Mesenchymal stem cell (in vitro differentiated cells and primary cell): ENCODE measurements at regions not wholly inside any gene's neighbourhood (a gene's known extent, or its start where the extent isn't known, plus 50 kb on each side); places are given as distances from the start of the nearest gene placed in this dataset.
A peak's percentile ranks its signal among the peaks of the same experiment; 100 is the strongest.
"Not testable (repeated sequence)": the region's sequence is repeated elsewhere in the genome, so short reads cannot be mapped to it uniquely, and the experiment has no call there.

Source experiments
- DNase-seq: peaks from one replicate; pipeline ENCODE4 v3.0.0-alpha.2; 2013
- H2AFZ ChIP-seq: one replicate; pipeline ENCODE4 v1.6.1; 2013; ENCODE audit warnings: low read depth, mild to moderate bottlenecking, control low read depth, inconsistent platforms, low read length, moderate library complexity
- H2AK5ac ChIP-seq: 2 replicates; pipeline ENCODE4 v1.6.1; 2013; ENCODE audit warnings: low read length, moderate library complexity, mild to moderate bottlenecking, inconsistent platforms; ENCODE audit not compliant: severe bottlenecking
- H2BK120ac ChIP-seq: one replicate; pipeline ENCODE4 v1.6.1; 2013; ENCODE audit warnings: low read depth, mild to moderate bottlenecking, inconsistent platforms, low read length, moderate library complexity
- H2BK12ac ChIP-seq, 2 experiments: one replicate each; pipeline ENCODE4 v1.6.1; 2013; ENCODE audit warnings: inconsistent platforms in 2 of 2, low read length in 2 of 2, mild to moderate bottlenecking in 2 of 2, moderate library complexity in 2 of 2, control low read depth in 1 of 2
- H2BK15ac ChIP-seq: one replicate; pipeline ENCODE4 v1.6.1; 2013; ENCODE audit warnings: mild to moderate bottlenecking, low read depth, inconsistent platforms; ENCODE audit not compliant: poor library complexity, severe bottlenecking
- H2BK5ac ChIP-seq: 2 replicates; pipeline ENCODE4 v1.6.1; 2013; ENCODE audit warnings: low read depth, mild to moderate bottlenecking, low read length, control low read depth, inconsistent platforms; ENCODE audit not compliant: poor library complexity, severe bottlenecking
- H3K14ac ChIP-seq, 2 experiments: one replicate each; pipeline ENCODE4 v1.6.1; 2013; ENCODE audit warnings: inconsistent platforms in 2 of 2, low read length in 2 of 2, control low read depth in 1 of 2, mild to moderate bottlenecking in 1 of 2, moderate library complexity in 1 of 2
- H3K18ac ChIP-seq, 2 experiments: one replicate each; pipeline ENCODE4 v1.6.1; 2013; ENCODE audit warnings: inconsistent platforms in 2 of 2, low read length in 2 of 2, control low read depth in 1 of 2, low read depth in 1 of 2, mild to moderate bottlenecking in 1 of 2
- H3K23ac ChIP-seq, 2 experiments: one replicate each; pipeline ENCODE4 v1.6.1; 2013; ENCODE audit warnings: inconsistent platforms in 2 of 2, low read length in 2 of 2, mild to moderate bottlenecking in 2 of 2, moderate library complexity in 2 of 2, control low read depth in 1 of 2
- H3K27ac ChIP-seq: 2 replicates; pipeline ENCODE4 v1.5.1; 2013; ENCODE audit warnings: mild to moderate bottlenecking, moderate library complexity, low read length, control low read depth, inconsistent platforms; ENCODE audit not compliant: poor library complexity, severe bottlenecking
- H3K27me3 ChIP-seq, 2 experiments: 2 replicates each; pipeline versions ENCODE4 v1.6.1 to v1.7.0; 2013; ENCODE audit warnings: low read length in 2 of 2, mild to moderate bottlenecking in 2 of 2, moderate library complexity in 2 of 2, control low read depth in 1 of 2, inconsistent platforms in 1 of 2; ENCODE audit not compliant: control insufficient read depth in 1 of 2, insufficient read depth in 1 of 2
- H3K36me3 ChIP-seq, 2 experiments: 2 replicates each; pipeline versions ENCODE4 v1.6.1 to v1.7.0; 2013; ENCODE audit warnings: low read length in 2 of 2, control low read depth in 1 of 2, inconsistent platforms in 1 of 2, low read depth in 1 of 2, mild to moderate bottlenecking in 1 of 2; ENCODE audit not compliant: insufficient read depth in 2 of 2, control insufficient read depth in 1 of 2
- H3K4ac ChIP-seq, 2 experiments: one replicate each; pipeline ENCODE4 v1.6.1; 2013; ENCODE audit warnings: inconsistent platforms in 2 of 2, low read length in 2 of 2, mild to moderate bottlenecking in 2 of 2, moderate library complexity in 2 of 2, control low read depth in 1 of 2, low read depth in 1 of 2
- H3K4me1 ChIP-seq: 2 replicates; pipeline ENCODE4 v1.6.1; 2013; ENCODE audit warnings: low read depth, low read length, control low read depth; ENCODE audit not compliant: control insufficient read depth, insufficient read depth
- H3K4me2 ChIP-seq: 2 replicates; pipeline ENCODE4 v1.6.1; 2013; ENCODE audit warnings: low read length, mild to moderate bottlenecking, inconsistent platforms; ENCODE audit not compliant: poor library complexity, severe bottlenecking
- H3K4me3 ChIP-seq, 2 experiments: 2 replicates each; pipeline versions ENCODE4 v1.5.1 to v1.7.0; 2013; ENCODE audit warnings: low read length in 2 of 2, mild to moderate bottlenecking in 2 of 2, control low read depth in 1 of 2, low read depth in 1 of 2; ENCODE audit not compliant: insufficient read depth in 1 of 2
- H3K79me1 ChIP-seq: replicated peaks from 2 replicates; pipeline ENCODE4 v1.6.1; 2013; ENCODE audit warnings: mild to moderate bottlenecking, control low read depth, low read length, inconsistent platforms; ENCODE audit not compliant: poor library complexity, severe bottlenecking
- H3K9ac ChIP-seq: 2 replicates; pipeline ENCODE4 v1.7.0; 2013; ENCODE audit warnings: mild to moderate bottlenecking, low read length, moderate library complexity
- H3K9me3 ChIP-seq: 2 replicates; pipeline ENCODE4 v1.7.0; 2013; ENCODE audit warnings: mild to moderate bottlenecking, low read length; ENCODE audit not compliant: control insufficient read depth
- H4K8ac ChIP-seq: one replicate; pipeline ENCODE4 v1.6.1; 2013; ENCODE audit warnings: inconsistent platforms, mild to moderate bottlenecking, low read length, moderate library complexity
- H4K91ac ChIP-seq: one replicate; pipeline ENCODE4 v1.6.1; 2013; ENCODE audit warnings: mild to moderate bottlenecking, low read length, inconsistent platforms
- WGBS: methylation state at CpG from one replicate; pipeline ENCODE4 v1.1.7; 2013; ENCODE audit warnings: mixed read lengths; 5-methylcytosine and 5-hydroxymethylcytosine counted together

DNA sequence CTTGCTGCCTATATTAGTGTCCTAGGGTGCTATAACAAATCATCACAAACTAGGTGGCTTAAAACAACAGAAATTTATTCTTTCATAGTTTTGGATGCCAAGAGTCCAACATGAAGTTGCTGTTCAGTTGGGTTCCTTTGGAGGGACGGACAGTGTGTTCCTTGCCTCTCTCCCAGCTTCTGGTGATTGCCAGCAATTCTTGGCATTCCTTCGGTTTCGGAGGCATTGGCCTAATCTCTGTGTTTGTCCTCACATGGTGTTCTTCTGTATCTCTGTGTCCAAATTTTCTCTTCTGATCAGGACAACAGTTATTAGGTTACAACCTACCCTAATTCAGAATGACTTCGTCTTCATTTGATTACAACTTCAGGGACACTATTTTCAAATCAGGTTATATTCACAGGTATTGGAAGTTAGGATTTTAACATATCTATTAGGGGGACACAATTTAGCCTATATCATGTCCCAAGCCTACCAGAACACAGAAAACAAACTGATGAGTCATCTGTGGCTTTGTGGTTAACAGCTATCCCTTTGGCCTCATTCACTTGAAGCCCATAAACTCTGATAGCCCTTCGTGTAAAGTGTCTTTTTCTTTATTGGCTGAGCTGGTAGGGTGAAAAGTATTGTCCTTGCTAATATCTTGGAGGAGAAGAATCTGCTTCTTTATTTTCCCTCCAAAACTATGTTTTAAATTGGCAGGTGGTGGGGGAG, 83.2 kb upstream of the PAPPA2 start:
- Histone ChIP-seq H2BK15ac (no peak overlapping the region), H3K27ac (no peak overlapping the region), H2BK12ac (no peak overlapping the region), H3K23ac (no peak overlapping the region), H2BK120ac (no peak overlapping the region), H2AK5ac (no peak overlapping the region), H3K9ac (no peak overlapping the region), H3K79me1 (no peaks in the 10 kb centered on the region), H4K8ac (no peak overlapping the region), H4K91ac (no peak overlapping the region), H3K18ac (no peak overlapping the region), H3K4ac (no peak overlapping the region), H3K4me2 (no peak overlapping the region), H3K9me3 (no peaks in the 10 kb centered on the region), H2AFZ (no peak overlapping the region), H3K36me3 (no peaks in the 10 kb centered on the region), H3K14ac (no peak overlapping the region), H3K4me1 (no peaks in the 10 kb centered on the region), H3K27me3 (no peaks in the 10 kb centered on the region), H2BK5ac (no peak overlapping the region), H3K4me3 (no peak overlapping the region)
- peak; percentile 10 for DNase-seq
- 59% methylated on average over 4 of the region's 5 CpGs for WGBS

DNA sequence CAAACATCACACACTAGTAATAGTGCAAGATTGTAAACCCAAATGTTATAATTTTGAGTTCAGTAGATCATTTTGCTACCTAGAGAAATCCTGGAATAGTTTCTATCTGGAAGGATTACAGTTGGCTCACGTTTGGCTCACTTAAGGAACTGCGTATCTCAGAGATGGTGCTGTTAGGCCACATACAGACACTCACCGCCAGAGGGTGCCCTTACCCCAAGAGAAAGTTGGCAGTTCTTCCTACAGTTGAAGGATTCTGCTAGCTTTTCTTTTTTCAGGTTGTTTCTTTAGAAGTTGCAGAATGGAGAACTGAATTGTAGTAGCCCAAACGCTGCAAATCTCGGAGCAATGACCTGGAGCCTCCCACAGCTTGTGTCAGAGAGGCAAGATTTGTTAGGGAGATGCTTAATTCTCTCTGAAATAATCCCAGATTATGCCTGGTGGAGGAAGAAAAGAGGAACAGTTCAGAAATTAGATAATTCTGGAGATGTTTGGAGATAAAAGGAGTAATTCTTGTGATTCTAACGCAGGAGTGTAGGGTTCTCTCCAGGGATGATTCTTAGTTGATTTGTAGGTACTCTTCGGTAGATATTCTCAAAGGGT, 87.9 kb upstream of the PAPPA2 start:
- Histone ChIP-seq H3K27ac (no peak overlapping the region), H3K14ac (no peak overlapping the region), H4K91ac (no peak overlapping the region), H2BK15ac (no peak overlapping the region), H3K23ac (no peak overlapping the region), H3K79me1 (no peaks in the 10 kb centered on the region), H3K18ac (no peak overlapping the region), H4K8ac (no peak overlapping the region), H2BK12ac (no peak overlapping the region), H3K9me3 (no peaks in the 10 kb centered on the region), H2BK120ac (no peak overlapping the region), H2BK5ac (no peak overlapping the region), H3K36me3 (no peaks in the 10 kb centered on the region), H3K4me1 (no peaks in the 10 kb centered on the region), H3K9ac (no peak overlapping the region), H2AFZ (no peak overlapping the region), H3K4me3 (no peak overlapping the region), H3K4ac (no peak overlapping the region), H2AK5ac (no peak overlapping the region), H3K27me3 (no peaks in the 10 kb centered on the region), H3K4me2 (no peak overlapping the region)
- WGBS = 25% methylated on average over 7 of the region's 7 CpGs
- DNase-seq = peak; percentile 64

DNA sequence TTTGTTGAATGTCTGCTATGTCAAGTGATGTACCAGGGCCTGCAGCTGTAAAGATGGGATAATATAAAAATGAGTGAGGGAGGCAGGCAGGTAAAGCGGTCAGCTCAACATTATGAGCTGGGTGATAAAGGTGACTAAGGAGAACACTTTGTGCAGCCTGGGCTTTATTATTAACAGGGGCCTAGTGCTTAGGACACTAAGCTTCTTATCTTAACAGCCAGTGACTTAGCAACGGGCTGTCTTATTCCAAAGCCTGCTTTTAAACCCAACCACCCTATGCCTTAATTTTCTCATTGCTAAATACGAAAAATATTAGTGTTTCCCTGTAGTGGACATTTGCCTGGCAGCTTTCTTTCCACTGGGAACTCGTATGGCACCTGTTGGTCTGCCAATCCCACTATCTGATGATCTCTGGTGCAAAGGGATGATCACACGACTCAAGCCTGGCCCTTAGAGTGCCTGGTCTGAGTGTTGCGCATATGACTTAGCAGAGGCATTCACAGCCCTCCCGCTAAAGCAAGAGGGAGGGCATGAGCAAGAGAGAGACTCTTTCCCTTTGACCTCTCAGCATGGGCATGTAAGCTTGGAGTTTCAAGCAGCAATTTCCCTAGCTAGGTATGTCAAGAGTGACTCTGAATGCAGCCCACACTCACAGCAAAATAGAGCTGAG, 98.6 kb upstream of the PAPPA2 start:
- 68% methylated on average over 7 of the region's 7 CpGs for WGBS
- Histone ChIP-seq H3K18ac (no peak overlapping the region), H3K4me1 (no peaks in the 10 kb centered on the region), H3K9me3 (no peaks in the 10 kb centered on the region), H3K36me3 (no peaks in the 10 kb centered on the region), H3K14ac (no peak overlapping the region), H3K27ac (no peak overlapping the region), H2BK15ac (no peak overlapping the region), H3K4me2 (no peak overlapping the region), H4K91ac (no peak overlapping the region), H4K8ac (no peak overlapping the region), H2AK5ac (no peak overlapping the region), H3K9ac (no peak overlapping the region), H3K27me3 (no peaks in the 10 kb centered on the region), H3K4me3 (no peak overlapping the region), H2BK5ac (no peak overlapping the region), H3K4ac (no peak overlapping the region), H3K79me1 (no peaks in the 10 kb centered on the region), H3K23ac (no peak overlapping the region), H2AFZ (no peak overlapping the region), H2BK120ac (no peak overlapping the region), H2BK12ac (no peak overlapping the region)
- DNase-seq = no peak

DNA sequence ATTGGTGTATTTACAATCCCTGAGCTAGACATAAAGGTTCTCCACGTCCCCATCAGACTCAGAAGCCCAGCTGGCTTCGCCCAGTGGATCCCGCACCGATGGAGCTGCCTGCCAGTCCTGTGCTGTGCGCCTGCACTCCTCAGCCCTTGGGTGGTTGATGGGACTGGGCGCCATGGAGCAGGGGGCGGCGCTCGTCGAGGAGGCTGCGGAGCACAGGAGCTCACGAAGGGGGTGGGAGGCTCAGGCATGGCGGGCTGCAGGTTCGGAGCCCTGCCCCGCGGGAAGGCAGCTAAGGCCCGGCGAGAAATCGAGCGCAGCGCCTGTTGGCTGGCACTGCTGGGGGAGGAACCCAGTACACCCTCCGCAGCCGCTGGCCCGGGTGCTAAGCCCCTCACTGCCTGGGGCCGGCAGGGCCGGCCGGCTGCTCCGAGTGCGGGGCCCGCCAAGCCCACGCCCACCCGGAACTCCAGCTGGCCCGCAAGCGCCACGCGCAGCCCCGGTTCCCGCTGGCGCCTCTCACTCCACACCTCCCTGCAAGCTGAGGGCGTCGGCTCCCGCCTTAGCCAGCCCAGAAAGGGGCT, 113.8 kb upstream of the PAPPA2 start:
- not testable (repeated sequence) for H3K27me3 ChIP-seq, H3K4me1 ChIP-seq, H2BK120ac ChIP-seq, H2AFZ ChIP-seq, H3K9ac ChIP-seq, H3K14ac ChIP-seq, H2BK5ac ChIP-seq, DNase-seq, H3K79me1 ChIP-seq, H3K4me2 ChIP-seq, H2BK15ac ChIP-seq, H3K36me3 ChIP-seq, H4K8ac ChIP-seq, H2BK12ac ChIP-seq, H3K23ac ChIP-seq, H4K91ac ChIP-seq, H3K4ac ChIP-seq, H3K27ac ChIP-seq, H2AK5ac ChIP-seq, H3K18ac ChIP-seq, H3K4me3 ChIP-seq
- WGBS = 91% methylated on average over 29 of the region's 42 CpGs
- H3K9me3 ChIP-seq = peaks cover 11% of the 10 kb centered on the region
